ENCODE measurements at regions not wholly inside any gene's neighbourhood (a gene's known extent, or its start where the extent isn't known, plus 50 kb on each side); places are given as distances from the start of the nearest gene placed in this dataset.

- Mint-ChIP-seq H3K4me1 (no peaks in the 10 kb centered on the region), H3K4me3 (no peak overlapping the region), H3K36me3 (no peaks in the 10 kb centered on the region), H3K9me3 (peaks cover 0 to 10% (median 0%) of the 10 kb centered on the region in 7 donors), H3K27me3 (peaks cover 0 to 4% (median 0%) of the 10 kb centered on the region in 3 donors), H3K27ac (peak overlapping the region in 1 of 6 donors; percentile 62)
- DNase-seq, result no peak
- no peak for ATAC-seq (ENCODE audit: low read depth in 2 of 2)
Measured at GRCh38 chr10:126844406-126844805, 60.8 kb upstream of the DOCK1 start.

- Mint-ChIP-seq H3K27me3 (peaks cover 0 to 4% (median 0%) of the 10 kb centered on the region in 3 donors), H3K4me1 (no peaks in the 10 kb centered on the region), H3K36me3 (no peaks in the 10 kb centered on the region), H3K9me3 (peaks cover 0 to 6% (median 1%) of the 10 kb centered on the region in 7 donors), H3K4me3 (no peak overlapping the region), H3K27ac (no peak overlapping the region)
- ATAC-seq (ENCODE audit: low read depth in 2 of 2) (no peak), DNase-seq (no peak)
Measured at GRCh38 chr10:126846469-126846868, 58.8 kb upstream of the DOCK1 start.

- Mint-ChIP-seq H3K27me3 (peaks cover 0 to 4% (median 0%) of the 10 kb centered on the region in 3 donors), H3K9me3 (peaks cover 0 to 6% (median 1%) of the 10 kb centered on the region in 7 donors), H3K27ac (no peak overlapping the region), H3K36me3 (no peaks in the 10 kb centered on the region), H3K4me1 (no peaks in the 10 kb centered on the region), H3K4me3 (peak overlapping the region in 1 of 8 donors; percentile 6)
- ATAC-seq (ENCODE audit: low read depth in 2 of 2) (no peak), DNase-seq (no peak)
Measured at GRCh38 chr10:126846959-126847358, 58.3 kb upstream of the DOCK1 start.

- ATAC-seq (ENCODE audit: low read depth in 2 of 2) (no peak), DNase-seq (no peak)
- no peak overlapping the region for H3K4me3 Mint-ChIP-seq
- peaks cover 0 to 5% (median 1%) of the 10 kb centered on the region in 7 donors for H3K9me3 Mint-ChIP-seq
- H3K36me3 Mint-ChIP-seq, result no peaks in the 10 kb centered on the region
- H3K4me1 Mint-ChIP-seq, result no peaks in the 10 kb centered on the region
- peaks cover 0 to 4% (median 0%) of the 10 kb centered on the region in 3 donors for H3K27me3 Mint-ChIP-seq
- H3K27ac Mint-ChIP-seq, result no peak overlapping the region
Measured at GRCh38 chr10:126847666-126848065, 57.6 kb upstream of the DOCK1 start.

GRCh38 chr10:126849646-126850045, 55.6 kb upstream of the DOCK1 start:
- no peak overlapping the region for H3K4me3 Mint-ChIP-seq
- H3K9me3 Mint-ChIP-seq, result peaks cover 0 to 7% (median 2%) of the 10 kb centered on the region in 7 donors
- peaks cover 0 to 4% (median 0%) of the 10 kb centered on the region in 3 donors for H3K27me3 Mint-ChIP-seq
- ATAC-seq (ENCODE audit: low read depth in 2 of 2), result no peak
- peak overlapping the region in 1 of 6 donors; percentile 20 for H3K27ac Mint-ChIP-seq
- no peaks in the 10 kb centered on the region for H3K36me3 Mint-ChIP-seq
- DNase-seq, result no peak
- no peaks in the 10 kb centered on the region for H3K4me1 Mint-ChIP-seq

- Mint-ChIP-seq H3K27me3 (peaks cover 0 to 3% (median 0%) of the 10 kb centered on the region in 3 donors), H3K4me3 (no peak overlapping the region), H3K36me3 (no peaks in the 10 kb centered on the region), H3K4me1 (no peaks in the 10 kb centered on the region), H3K9me3 (peaks cover 0 to 5% (median 2%) of the 10 kb centered on the region in 7 donors), H3K27ac (no peak overlapping the region)
- ATAC-seq (ENCODE audit: low read depth in 2 of 2) (no peak), DNase-seq (no peak)
Measured at GRCh38 chr10:126851414-126852108, 53.7 kb upstream of the DOCK1 start.

- peaks cover 2 to 11% (median 5%) of the 10 kb centered on the region in 7 donors for H3K9me3 Mint-ChIP-seq
- ATAC-seq (ENCODE audit: low read depth in 2 of 2), result no peak
- peaks cover 0 to 5% (median 0%) of the 10 kb centered on the region in 3 donors for H3K27me3 Mint-ChIP-seq
- H3K36me3 Mint-ChIP-seq, result peaks cover 0 to 7% of the 10 kb centered on the region in 2 donors
- H3K4me1 Mint-ChIP-seq, result no peaks in the 10 kb centered on the region
- no peak overlapping the region for H3K27ac Mint-ChIP-seq
- H3K4me3 Mint-ChIP-seq, result no peak overlapping the region
- no peak for DNase-seq
Measured at GRCh38 chr10:126854726-126855495, 50.3 kb upstream of the DOCK1 start.

Data from naive B cell (primary cell).